ENCODE measurements at regions not wholly inside any gene's neighbourhood (a gene's known extent, or its start where the extent isn't known, plus 50 kb on each side); places are given as distances from the start of the nearest gene placed in this dataset.

GRCh38 chr6:138000941-138001340 lies 106.3 kb downstream of the PERP start:
- Histone ChIP-seq H3K9ac (ENCODE audit: low read length) (no peak overlapping the region), H3K9me3 (ENCODE audit: low read length) (peaks cover under 1% of the 10 kb centered on the region), H3K27ac (ENCODE audit: low read length) (no peak overlapping the region), H3K27me3 (ENCODE audit: insufficient read depth, low read depth, low read length) (no peaks in the 10 kb centered on the region), H3K9me2 (ENCODE audit: insufficient read depth, low read length) (no peaks in the 10 kb centered on the region), H3K4me2 (ENCODE audit: low read length) (no peak overlapping the region), H3K79me2 (replicated peaks; ENCODE audit: insufficient read depth, low read length) (no peaks in the 10 kb centered on the region), H2AFZ (ENCODE audit: low read depth, low read length) (no peak overlapping the region), H3F3A (ENCODE audit: insufficient read depth, low read length, poor library complexity, severe bottlenecking) (no peaks in the 10 kb centered on the region), H3K36me3 (ENCODE audit: insufficient read depth, low read length) (no peaks in the 10 kb centered on the region), H4K20me1 (ENCODE audit: insufficient read depth) (no peaks in the 10 kb centered on the region), H3K4me3 (ENCODE audit: low read length) (no peak overlapping the region)
- TF ChIP-seq POLR2AphosphoS5 (IDR thresholded peaks at IDR 0.05) = no peak
- no peak for TF ChIP-seq RAD21 (conservative IDR thresholded peaks at IDR 0.05)
- TF ChIP-seq CTCF (IDR thresholded peaks at IDR 0.05; ENCODE audit: poor library complexity, severe bottlenecking) = no peak
- TF ChIP-seq EZH2 (IDR thresholded peaks at IDR 0.05; ENCODE audit: borderline replicate concordance, insufficient read depth, low read length, poor library complexity, severe bottlenecking) = no peak
- no peak for TF ChIP-seq SMC3 (conservative IDR thresholded peaks at IDR 0.05; ENCODE audit: poor library complexity)
- TF ChIP-seq REST (IDR thresholded peaks at IDR 0.05; ENCODE audit: borderline replicate concordance) = no peak

GRCh38 chr6:138001750-138002349 lies 105.4 kb downstream of the PERP start:
- peak; percentile 80 for TF ChIP-seq CTCF (IDR thresholded peaks at IDR 0.05; ENCODE audit: poor library complexity, severe bottlenecking)
- TF ChIP-seq RAD21 (conservative IDR thresholded peaks at IDR 0.05) = peak; percentile 84
- no peak for TF ChIP-seq REST (IDR thresholded peaks at IDR 0.05; ENCODE audit: borderline replicate concordance)
- peak; percentile 82 for TF ChIP-seq SMC3 (conservative IDR thresholded peaks at IDR 0.05; ENCODE audit: poor library complexity)
- TF ChIP-seq EZH2 (IDR thresholded peaks at IDR 0.05; ENCODE audit: borderline replicate concordance, insufficient read depth, low read length, poor library complexity, severe bottlenecking) = no peak
- TF ChIP-seq EP300 (conservative IDR thresholded peaks at IDR 0.05; ENCODE audit: poor library complexity, severe bottlenecking) = no peak
- no peak for TF ChIP-seq POLR2AphosphoS5 (IDR thresholded peaks at IDR 0.05)
- no peak for TF ChIP-seq TAF1 (IDR thresholded peaks at IDR 0.05; ENCODE audit: low read depth)
- no peak for TF ChIP-seq MXI1 (conservative IDR thresholded peaks at IDR 0.05; ENCODE audit: poor library complexity, severe bottlenecking)
- Histone ChIP-seq H3K79me2 (replicated peaks; ENCODE audit: insufficient read depth, low read length) (no peaks in the 10 kb centered on the region), H2AFZ (ENCODE audit: low read depth, low read length) (no peak overlapping the region), H3K4me3 (ENCODE audit: low read length) (no peak overlapping the region), H3K36me3 (ENCODE audit: insufficient read depth, low read length) (no peaks in the 10 kb centered on the region), H3K27ac (ENCODE audit: low read length) (no peak overlapping the region), H3F3A (ENCODE audit: insufficient read depth, low read length, poor library complexity, severe bottlenecking) (no peaks in the 10 kb centered on the region), H3K9me2 (ENCODE audit: insufficient read depth, low read length) (no peaks in the 10 kb centered on the region), H3K4me2 (ENCODE audit: low read length) (no peak overlapping the region), H4K20me1 (ENCODE audit: insufficient read depth) (no peaks in the 10 kb centered on the region), H3K9ac (ENCODE audit: low read length) (no peak overlapping the region), H3K27me3 (ENCODE audit: insufficient read depth, low read depth, low read length) (no peaks in the 10 kb centered on the region), H3K9me3 (ENCODE audit: low read length) (no peaks in the 10 kb centered on the region)

Measured in neural cell (in vitro differentiated cells).